Trophoblast cell (in vitro differentiated cells and primary cell): ENCODE measurements at regions not wholly inside any gene's neighbourhood (a gene's known extent, or its start where the extent isn't known, plus 50 kb on each side); places are given as distances from the start of the nearest gene placed in this dataset.

Source experiments
- DNase-seq, 2 donors: peaks; one replicate each; pipeline ENCODE4 v3.0.0-alpha.2; 2016
- H2AFZ ChIP-seq: 2 replicates; pipeline ENCODE4 v1.6.1; 2013; ENCODE audit warnings: low read length, moderate library complexity, mild to moderate bottlenecking; ENCODE audit not compliant: insufficient read depth, poor library complexity
- H2AK5ac ChIP-seq: 2 replicates; pipeline ENCODE4 v1.6.1; 2013; ENCODE audit warnings: mild to moderate bottlenecking, low read length
- H2BK120ac ChIP-seq: 2 replicates; pipeline ENCODE4 v1.6.1; 2013; ENCODE audit warnings: low read length, mild to moderate bottlenecking, moderate library complexity; ENCODE audit not compliant: insufficient read depth, poor library complexity
- H2BK12ac ChIP-seq: 2 replicates; pipeline ENCODE4 v1.6.1; 2013; ENCODE audit warnings: mild to moderate bottlenecking, low read length, moderate library complexity
- H2BK5ac ChIP-seq: 2 replicates; pipeline ENCODE4 v1.6.1; 2013; ENCODE audit warnings: low read length, low read depth, moderate library complexity, mild to moderate bottlenecking; ENCODE audit not compliant: poor library complexity
- H3K14ac ChIP-seq: 2 replicates; pipeline ENCODE4 v1.6.1; 2013; ENCODE audit warnings: mild to moderate bottlenecking, low read length
- H3K18ac ChIP-seq: 2 replicates; pipeline ENCODE4 v1.6.1; 2013; ENCODE audit warnings: mild to moderate bottlenecking, low read length
- H3K23ac ChIP-seq: 2 replicates; pipeline ENCODE4 v1.6.1; 2013; ENCODE audit warnings: low read length
- H3K27ac ChIP-seq: 2 replicates; pipeline ENCODE4 v1.5.1; 2013; ENCODE audit warnings: low read depth, mild to moderate bottlenecking, inconsistent platforms, low read length, moderate library complexity
- H3K27me3 ChIP-seq: 2 replicates; pipeline ENCODE4 v1.6.1; 2013; ENCODE audit warnings: inconsistent platforms, mild to moderate bottlenecking, low read length, moderate library complexity; ENCODE audit not compliant: insufficient read depth
- H3K36me3 ChIP-seq, 2 experiments: 1 replicate in 1 of 2; 2 replicates in 1 of 2; pipeline ENCODE4 v1.6.1; 2013; ENCODE audit warnings: low read length in 2 of 2, mild to moderate bottlenecking in 2 of 2, moderate library complexity in 1 of 2; ENCODE audit not compliant: insufficient read depth in 2 of 2, control insufficient read depth in 1 of 2
- H3K4ac ChIP-seq: 2 replicates; pipeline ENCODE4 v1.6.1; 2013; ENCODE audit warnings: low read depth, mild to moderate bottlenecking, low read length, moderate library complexity
- H3K4me1 ChIP-seq, 2 experiments: 1 replicate in 1 of 2; 2 replicates in 1 of 2; pipeline ENCODE4 v1.6.1; 2013; ENCODE audit warnings: low read length in 2 of 2, mild to moderate bottlenecking in 2 of 2, moderate library complexity in 1 of 2; ENCODE audit not compliant: insufficient read depth in 2 of 2, control insufficient read depth in 1 of 2
- H3K4me2 ChIP-seq: 2 replicates; pipeline ENCODE4 v1.6.1; 2013; ENCODE audit warnings: inconsistent platforms, mild to moderate bottlenecking, low read length, moderate library complexity
- H3K4me3 ChIP-seq: 2 replicates; pipeline ENCODE4 v1.5.1; 2013; ENCODE audit warnings: mild to moderate bottlenecking, low read depth, low read length, inconsistent platforms
- H3K79me1 ChIP-seq: one replicate; pipeline ENCODE4 v1.6.1; 2013; ENCODE audit warnings: low read length
- H3K79me2 ChIP-seq: 2 replicates; pipeline ENCODE4 v1.6.1; 2013; ENCODE audit warnings: low read length, mild to moderate bottlenecking; ENCODE audit not compliant: control insufficient read depth, insufficient read depth, poor library complexity
- H3K9ac ChIP-seq: 2 replicates; pipeline ENCODE4 v1.6.1; 2013; ENCODE audit warnings: mild to moderate bottlenecking, low read length
- H3K9me3 ChIP-seq: 2 replicates; pipeline ENCODE4 v1.6.1; 2013; ENCODE audit warnings: low read depth, mild to moderate bottlenecking, control low read depth, inconsistent platforms, low read length; ENCODE audit not compliant: insufficient read depth
- H4K12ac ChIP-seq: 2 replicates; pipeline ENCODE4 v1.6.1; 2013; ENCODE audit warnings: low read depth, mild to moderate bottlenecking, low read length, moderate library complexity
- H4K8ac ChIP-seq: 2 replicates; pipeline ENCODE4 v1.6.1; 2013; ENCODE audit warnings: low read depth, mild to moderate bottlenecking, low read length, moderate library complexity
- H4K91ac ChIP-seq: one replicate; pipeline ENCODE4 v1.6.1; 2013; ENCODE audit warnings: low read depth, mild to moderate bottlenecking, low read length, moderate library complexity
- WGBS: extraction: QIAGEN DNeasy Blood & Tissue Kit; methylation state at CpG from one replicate; pipeline ENCODE4 v1.1.7; 2013; ENCODE audit warnings: missing lambda C conversion rate; ENCODE audit not compliant: insufficient read length, insufficient coverage; ENCODE audit errors: extremely low coverage; 5-methylcytosine and 5-hydroxymethylcytosine counted together

GRCh38 chr7:70913924-70914323, 218.0 kb upstream of the GALNT17 start:
- Histone ChIP-seq H2AK5ac (no peak overlapping the region), H3K79me1 (no peaks in the 10 kb centered on the region), H4K8ac (no peak overlapping the region), H3K36me3 (no peaks in the 10 kb centered on the region), H4K91ac (no peak overlapping the region), H3K27me3 (no peaks in the 10 kb centered on the region), H3K4me3 (no peak overlapping the region), H3K14ac (no peak overlapping the region), H2BK120ac (no peak overlapping the region), H2BK12ac (no peak overlapping the region), H4K12ac (no peak overlapping the region), H3K4ac (no peak overlapping the region), H3K79me2 (no peaks in the 10 kb centered on the region), H3K9me3 (no peaks in the 10 kb centered on the region), H3K4me1 (no peaks in the 10 kb centered on the region), H3K27ac (no peak overlapping the region), H3K18ac (no peak overlapping the region), H3K9ac (no peak overlapping the region), H2AFZ (no peak overlapping the region), H3K4me2 (no peak overlapping the region), H2BK5ac (no peak overlapping the region), H3K23ac (no peak overlapping the region)
- no peak for DNase-seq
- no CpG with 5 or more reads among the region's 4 CpGs for WGBS

GRCh38 chr7:70915067-70915466, 216.9 kb upstream of the GALNT17 start:
- WGBS = no CpG with 5 or more reads among the region's 2 CpGs
- no peak overlapping the region for H2BK12ac ChIP-seq
- H3K4me1 ChIP-seq = peaks cover 0 to 7% of the 10 kb centered on the region in 2 experiments
- no peak overlapping the region for H3K23ac ChIP-seq
- H4K91ac ChIP-seq = no peak overlapping the region
- H3K9me3 ChIP-seq = no peaks in the 10 kb centered on the region
- H3K4me2 ChIP-seq = no peak overlapping the region
- H4K8ac ChIP-seq = no peak overlapping the region
- no peak overlapping the region for H3K27ac ChIP-seq
- H3K4ac ChIP-seq = no peak overlapping the region
- no peaks in the 10 kb centered on the region for H3K79me2 ChIP-seq
- no peak overlapping the region for H3K9ac ChIP-seq
- no peak overlapping the region for H3K18ac ChIP-seq
- no peak overlapping the region for H2BK120ac ChIP-seq
- no peak overlapping the region for H2BK5ac ChIP-seq
- no peak overlapping the region for H2AK5ac ChIP-seq
- no peaks in the 10 kb centered on the region for H3K36me3 ChIP-seq
- no peak for DNase-seq
- H3K27me3 ChIP-seq = no peaks in the 10 kb centered on the region
- H3K4me3 ChIP-seq = no peak overlapping the region
- H3K14ac ChIP-seq = no peak overlapping the region
- H2AFZ ChIP-seq = no peak overlapping the region
- H4K12ac ChIP-seq = no peak overlapping the region
- no peaks in the 10 kb centered on the region for H3K79me1 ChIP-seq

GRCh38 chr7:70919481-70920073, 212.4 kb upstream of the GALNT17 start:
- no peaks in the 10 kb centered on the region for H3K36me3 ChIP-seq
- no peak overlapping the region for H2BK5ac ChIP-seq
- no CpG with 5 or more reads among the region's 4 CpGs for WGBS
- H4K91ac ChIP-seq = no peak overlapping the region
- no peaks in the 10 kb centered on the region for H3K27me3 ChIP-seq
- H3K79me1 ChIP-seq = no peaks in the 10 kb centered on the region
- no peak overlapping the region for H3K4me3 ChIP-seq
- H4K12ac ChIP-seq = no peak overlapping the region
- DNase-seq = no peak
- H3K23ac ChIP-seq = no peak overlapping the region
- no peak overlapping the region for H4K8ac ChIP-seq
- no peak overlapping the region for H2BK12ac ChIP-seq
- no peaks in the 10 kb centered on the region for H3K79me2 ChIP-seq
- no peak overlapping the region for H2AFZ ChIP-seq
- H3K4me2 ChIP-seq = no peak overlapping the region
- no peak overlapping the region for H3K4ac ChIP-seq
- no peak overlapping the region for H3K18ac ChIP-seq
- H3K9me3 ChIP-seq = no peaks in the 10 kb centered on the region
- H3K4me1 ChIP-seq = peaks cover 0 to 11% of the 10 kb centered on the region in 2 experiments
- H3K9ac ChIP-seq = no peak overlapping the region
- no peak overlapping the region for H3K27ac ChIP-seq
- no peak overlapping the region for H2BK120ac ChIP-seq
- no peak overlapping the region for H3K14ac ChIP-seq
- no peak overlapping the region for H2AK5ac ChIP-seq

GRCh38 chr7:70920876-70921275, 211.1 kb upstream of the GALNT17 start:
- no peak overlapping the region for H2BK5ac ChIP-seq
- WGBS = no CpG with 5 or more reads among the region's 1 CpG

More at GRCh38 chr7:70920876-70921275, 211.1 kb upstream of the GALNT17 start:
- Histone ChIP-seq H3K14ac (no peak overlapping the region), H2BK12ac (no peak overlapping the region), H4K12ac (no peak overlapping the region), H3K27ac (no peak overlapping the region), H3K79me2 (no peaks in the 10 kb centered on the region), H3K9ac (no peak overlapping the region), H3K27me3 (no peaks in the 10 kb centered on the region), H3K4me3 (no peak overlapping the region), H2BK120ac (no peak overlapping the region), H4K8ac (no peak overlapping the region), H3K4me2 (no peak overlapping the region), H3K36me3 (no peaks in the 10 kb centered on the region), H4K91ac (no peak overlapping the region), H3K23ac (no peak overlapping the region), H3K4me1 (peaks cover 0 to 11% of the 10 kb centered on the region in 2 experiments), H2AK5ac (no peak overlapping the region), H3K79me1 (no peaks in the 10 kb centered on the region), H3K18ac (no peak overlapping the region), H3K4ac (no peak overlapping the region), H3K9me3 (no peaks in the 10 kb centered on the region), H2AFZ (no peak overlapping the region)
- DNase-seq = no peak
